Esophagus squamous epithelium (tissue), 4 donors: ENCODE measurements at regions not wholly inside any gene's neighbourhood (a gene's known extent, or its start where the extent isn't known, plus 50 kb on each side); places are given as distances from the start of the nearest gene placed in this dataset.

ENCODE experiments used
- CTCF ChIP-seq, 6 experiments: fragments of 450-650 bp in 4 of 6; fragments of 200-600 bp in 2 of 6; sonication (generic) in 2 of 6; IDR thresholded peaks; one replicate each; pipeline ENCODE4 v1.5.1; 2016 to 2019; ENCODE audit warnings: antibody characterized with exemption in 6 of 6, mild to moderate bottlenecking in 4 of 6, moderate library complexity in 4 of 6
- POLR2A ChIP-seq, 4 donors: fragments of 450-650 bp; IDR thresholded peaks; one replicate each; pipeline ENCODE4 v1.6.1; 2017; ENCODE audit warnings: antibody characterized with exemption in 4 of 4, mild to moderate bottlenecking in 4 of 4, moderate library complexity in 3 of 4

- TF ChIP-seq POLR2A (IDR thresholded peaks at IDR 0.05) (no peak), CTCF (IDR thresholded peaks at IDR 0.05) (no peak)
Observed at GRCh38 chr9:109923806-109924205, 143.8 kb downstream of the PALM2AKAP2 start.
